HepG2 (cell line): ENCODE measurements at regions not wholly inside any gene's neighbourhood (a gene's known extent, or its start where the extent isn't known, plus 50 kb on each side); places are given as distances from the start of the nearest gene placed in this dataset.

Source experiments
- ATAC-seq: fragments of 200-7000 bp; cut with Tn5 transposase; 3 replicates; pipeline ENCODE4 v1.9.1; 2020; ENCODE audit warnings: mild to moderate bottlenecking, moderate library complexity
- BruUV-seq: library from RNA; stranded (reverse); fragments of 400-500 nt; replicated peaks from 2 replicates; lab custom pipeline; 2021; lab: Mats Ljungman, UMichigan
- CTCF ChIA-PET: fragments of 300-600 bp; formaldehyde crosslinking; extraction: SDS; loops from one replicate; lab custom pipeline; 2021; ENCODE audit warnings: low total read pairs, inconsistent platforms, low intra/inter-chr PET ratio; lab: Yijun Ruan, JAX
- POLR2A ChIA-PET: fragments of 350-600 bp; sonication (Branson Sonifier 250); formaldehyde crosslinking; loops from one replicate; lab custom pipeline; 2020; ENCODE audit warnings: antibody characterized with exemption, inconsistent platforms; lab: Yijun Ruan, JAX
- DNase-seq: peaks from one replicate; pipeline ENCODE4 v3.0.0-alpha.2; 2015; ENCODE audit warnings: low spot score
- FAIRE-seq: peaks from 3 replicates; lab custom pipeline; 2011; peaks lifted over from hg19 to GRCh38; lab: Jason Lieb, UNC
- H2AFZ ChIP-seq: one replicate; pipeline ENCODE4 v1.6.1; 2011; ENCODE audit warnings: low read length, inconsistent platforms
- H3K27ac ChIP-seq: fragments of 300-600 bp; 3 replicates; pipeline ENCODE4 v1.8.0; 2011; ENCODE audit warnings: mixed run types, mild to moderate bottlenecking, mixed read lengths, low read length, inconsistent platforms; ENCODE audit not compliant: insufficient read depth; ENCODE audit errors: extremely low read length
- H3K27me3 ChIP-seq, 2 experiments: fragments of 200-600 bp in 1 of 2; 2 replicates in 1 of 2; 3 replicates in 1 of 2; pipeline versions ENCODE4 v1.6.0 to v1.8.0; 2011; ENCODE audit warnings: low read length in 2 of 2, mild to moderate bottlenecking in 2 of 2, moderate library complexity in 2 of 2, inconsistent platforms in 1 of 2; ENCODE audit not compliant: insufficient read depth in 2 of 2, control insufficient read depth in 1 of 2
- H3K36me3 ChIP-seq, 2 experiments: fragments of 200-600 bp in 1 of 2; replicated peaks in 1 of 2; 2 replicates in 1 of 2; 3 replicates in 1 of 2; pipeline versions ENCODE4 v1.5.1 to v1.8.0; 2011; ENCODE audit warnings: low read length in 2 of 2, inconsistent platforms in 1 of 2; ENCODE audit not compliant: insufficient read depth in 2 of 2, control insufficient read depth in 1 of 2
- H3K4me1 ChIP-seq: 2 replicates; pipeline ENCODE4 v1.5.1; 2012; ENCODE audit warnings: low read length, inconsistent platforms; ENCODE audit not compliant: insufficient read depth
- H3K4me2 ChIP-seq: 2 replicates; pipeline ENCODE4 v1.6.0; 2011; ENCODE audit warnings: low read depth, low read length, inconsistent platforms
- H3K4me3 ChIP-seq, 3 experiments: fragments of 200-600 bp in 1 of 3; sonication (generic), shearing (Covaris generic) in 1 of 3; replicated peaks in 1 of 3; 2 replicates each; pipeline ENCODE4 v1.5.1; 2011 to 2016; ENCODE audit warnings: low read length in 3 of 3, inconsistent platforms in 2 of 3, low read depth in 2 of 3, mild to moderate bottlenecking in 2 of 3, control low read depth in 1 of 3, mixed read lengths in 1 of 3; ENCODE audit not compliant: insufficient read depth in 1 of 3
- H3K79me2 ChIP-seq: one replicate; pipeline ENCODE4 v1.6.1; 2011; ENCODE audit warnings: low read length, inconsistent platforms; ENCODE audit not compliant: insufficient read depth
- H3K9ac ChIP-seq: 2 replicates; pipeline ENCODE4 v1.6.0; 2011; ENCODE audit warnings: mild to moderate bottlenecking, low read depth, low read length, inconsistent platforms; ENCODE audit not compliant: insufficient read depth
- H3K9me3 ChIP-seq: 2 replicates; pipeline ENCODE4 v1.5.1; 2012; ENCODE audit warnings: mild to moderate bottlenecking, low read length
- H4K20me1 ChIP-seq: 2 replicates; pipeline ENCODE4 v1.6.0; 2011; ENCODE audit warnings: inconsistent platforms, mild to moderate bottlenecking, low read length, moderate library complexity; ENCODE audit not compliant: insufficient read depth
- HDAC1 ChIP-seq: sonication (generic); formaldehyde crosslinking; IDR thresholded peaks from 2 replicates; pipeline ENCODE4 v1.5.1; 2020; ENCODE audit warnings: mild to moderate bottlenecking, missing genetic modification reagents
- MXI1 ChIP-seq: IDR thresholded peaks from 3 replicates; pipeline ENCODE4 v1.6.1; 2012; ENCODE audit warnings: low read depth, low read length, inconsistent platforms, borderline replicate concordance
- SMC3 ChIP-seq: IDR thresholded peaks from 2 replicates; pipeline ENCODE4 v1.6.1; 2011; ENCODE audit warnings: low read length, improper control_type of control experiment
- SRF ChIP-seq: IDR thresholded peaks from 2 replicates; pipeline ENCODE4 v1.6.1; 2011; ENCODE audit warnings: mild to moderate bottlenecking, low read depth, low read length, moderate library complexity
- TBP ChIP-seq: sonication (generic); formaldehyde crosslinking; IDR thresholded peaks from 2 replicates; pipeline ENCODE4 v1.5.0; 2020; ENCODE audit warnings: missing genetic modification reagents
- ZNF124 ChIP-seq: sonication (generic); formaldehyde crosslinking; IDR thresholded peaks from 2 replicates; pipeline ENCODE4 v1.4.0; 2020; ENCODE audit warnings: missing genetic modification reagents
- ZNF253 ChIP-seq: sonication (generic); formaldehyde crosslinking; IDR thresholded peaks from 2 replicates; pipeline ENCODE4 v1.8.0; 2022; ENCODE audit warnings: mild to moderate bottlenecking, missing genetic modification reagents, borderline replicate concordance
- ZNF564 ChIP-seq: sonication (generic); formaldehyde crosslinking; IDR thresholded peaks from 2 replicates; pipeline ENCODE4 v1.8.1; 2023; ENCODE audit warnings: mild to moderate bottlenecking, missing genetic modification reagents
- ZNF577 ChIP-seq: sonication (generic); formaldehyde crosslinking; IDR thresholded peaks from 2 replicates; pipeline ENCODE4 v1.4.0; 2020; ENCODE audit warnings: mild to moderate bottlenecking, low read depth, missing genetic modification reagents, borderline replicate concordance
- ZNF781 ChIP-seq: sonication (generic); formaldehyde crosslinking; IDR thresholded peaks from 2 replicates; pipeline ENCODE4 v1.5.1; 2020; ENCODE audit warnings: borderline replicate concordance, mild to moderate bottlenecking, missing genetic modification reagents; ENCODE audit errors: not compliant biosample characterization
- WGBS: methylation state at CpG from one replicate; pipeline ENCODE4 v1.1.6; 2017; ENCODE audit warnings: low lambda C conversion rate; 5-methylcytosine and 5-hydroxymethylcytosine counted together
- in situ Hi-C: cut with HindIII; loops from 2 replicates; pipeline ENCODE4 v1.10.0; 2017; ENCODE audit warnings: low pct_unique_long_range_greater_than_20kb; ENCODE audit not compliant: extremely low pct_ligation_motif_present
- intact Hi-C: fragments of 100-400 bp; cut with micrococcal nuclease; formaldehyde crosslinking; loops from one replicate; pipeline ENCODE4 v1.10.0; 2022; ENCODE audit not compliant: unreplicated experiment
- TF ChIP-seq, protein P1 (sequence below): sonication (generic); formaldehyde crosslinking; conservative IDR thresholded peaks from 2 replicates; pipeline ENCODE4 v1.4.0; 2020; ENCODE audit warnings: missing genetic modification reagents
- TF ChIP-seq, protein P2 (sequence below): sonication (generic); formaldehyde crosslinking; IDR thresholded peaks from 2 replicates; pipeline ENCODE4 v1.4.0; 2020; ENCODE audit warnings: missing genetic modification reagents, mild to moderate bottlenecking, borderline replicate concordance
- TF ChIP-seq, protein P3 (sequence below), 2 experiments: fragments of 450-650 bp in 1 of 2; sonication (generic) in 1 of 2; formaldehyde crosslinking; IDR thresholded peaks; 2 replicates each; pipeline versions ENCODE4 v1.5.0 to v1.8.0; 2020 to 2022; ENCODE audit warnings: mild to moderate bottlenecking in 1 of 2, missing genetic modification reagents in 1 of 2

DNA sequence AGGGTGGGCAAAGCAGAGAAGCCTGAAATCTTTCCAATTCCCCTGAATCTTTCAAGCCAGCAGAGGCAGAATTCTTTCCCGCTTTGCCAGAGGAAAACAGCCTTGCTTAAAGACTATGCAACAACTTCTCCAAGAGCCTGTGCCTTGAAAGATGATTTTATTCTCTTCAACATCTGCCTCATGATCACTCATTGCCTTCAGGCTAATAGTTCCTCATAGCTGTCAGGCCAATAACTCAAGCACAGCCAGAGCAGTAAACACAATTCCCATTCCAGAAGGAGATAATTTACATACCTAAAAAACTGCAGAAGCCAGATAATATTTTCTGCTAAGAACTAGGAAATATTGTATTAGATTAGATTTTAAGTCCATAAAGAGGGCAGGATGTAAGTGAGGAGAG is 92.3 kb upstream of the PUM3 start (continued):
- TF ChIP-seq, protein P1, sequence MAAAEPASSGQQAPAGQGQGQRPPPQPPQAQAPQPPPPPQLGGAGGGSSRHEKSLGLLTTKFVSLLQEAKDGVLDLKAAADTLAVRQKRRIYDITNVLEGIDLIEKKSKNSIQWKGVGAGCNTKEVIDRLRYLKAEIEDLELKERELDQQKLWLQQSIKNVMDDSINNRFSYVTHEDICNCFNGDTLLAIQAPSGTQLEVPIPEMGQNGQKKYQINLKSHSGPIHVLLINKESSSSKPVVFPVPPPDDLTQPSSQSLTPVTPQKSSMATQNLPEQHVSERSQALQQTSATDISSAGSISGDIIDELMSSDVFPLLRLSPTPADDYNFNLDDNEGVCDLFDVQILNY (CRISPR knock-in tag), result no peak
- no peak for TF ChIP-seq ZNF564
- no peak for TF ChIP-seq ZNF781
- TF ChIP-seq ZNF124 (CRISPR knock-in tag), result no peak
- no peak for TF ChIP-seq SRF
- TF ChIP-seq, protein P2, sequence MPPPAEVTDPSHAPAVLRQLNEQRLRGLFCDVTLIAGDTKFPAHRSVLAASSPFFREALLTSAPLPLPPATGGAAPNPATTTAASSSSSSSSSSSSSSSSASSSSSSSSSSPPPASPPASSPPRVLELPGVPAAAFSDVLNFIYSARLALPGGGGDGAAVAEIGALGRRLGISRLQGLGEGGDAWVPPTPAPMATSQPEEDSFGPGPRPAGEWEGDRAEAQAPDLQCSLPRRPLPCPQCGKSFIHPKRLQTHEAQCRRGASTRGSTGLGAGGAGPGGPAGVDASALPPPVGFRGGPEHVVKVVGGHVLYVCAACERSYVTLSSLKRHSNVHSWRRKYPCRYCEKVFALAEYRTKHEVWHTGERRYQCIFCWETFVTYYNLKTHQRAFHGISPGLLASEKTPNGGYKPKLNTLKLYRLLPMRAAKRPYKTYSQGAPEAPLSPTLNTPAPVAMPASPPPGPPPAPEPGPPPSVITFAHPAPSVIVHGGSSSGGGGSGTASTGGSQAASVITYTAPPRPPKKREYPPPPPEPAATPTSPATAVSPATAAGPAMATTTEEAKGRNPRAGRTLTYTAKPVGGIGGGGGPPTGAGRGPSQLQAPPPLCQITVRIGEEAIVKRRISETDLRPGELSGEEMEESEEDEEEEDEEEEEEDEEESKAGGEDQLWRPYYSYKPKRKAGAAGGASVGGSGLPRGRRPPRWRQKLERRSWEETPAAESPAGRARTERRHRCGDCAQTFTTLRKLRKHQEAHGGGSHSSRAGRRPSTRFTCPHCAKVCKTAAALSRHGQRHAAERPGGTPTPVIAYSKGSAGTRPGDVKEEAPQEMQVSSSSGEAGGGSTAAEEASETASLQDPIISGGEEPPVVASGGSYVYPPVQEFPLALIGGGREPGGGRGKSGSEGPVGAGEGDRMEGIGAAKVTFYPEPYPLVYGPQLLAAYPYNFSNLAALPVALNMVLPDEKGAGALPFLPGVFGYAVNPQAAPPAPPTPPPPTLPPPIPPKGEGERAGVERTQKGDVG (CRISPR knock-in tag), result no peak
- no peak for TF ChIP-seq HDAC1 (CRISPR knock-in tag)

DNA sequence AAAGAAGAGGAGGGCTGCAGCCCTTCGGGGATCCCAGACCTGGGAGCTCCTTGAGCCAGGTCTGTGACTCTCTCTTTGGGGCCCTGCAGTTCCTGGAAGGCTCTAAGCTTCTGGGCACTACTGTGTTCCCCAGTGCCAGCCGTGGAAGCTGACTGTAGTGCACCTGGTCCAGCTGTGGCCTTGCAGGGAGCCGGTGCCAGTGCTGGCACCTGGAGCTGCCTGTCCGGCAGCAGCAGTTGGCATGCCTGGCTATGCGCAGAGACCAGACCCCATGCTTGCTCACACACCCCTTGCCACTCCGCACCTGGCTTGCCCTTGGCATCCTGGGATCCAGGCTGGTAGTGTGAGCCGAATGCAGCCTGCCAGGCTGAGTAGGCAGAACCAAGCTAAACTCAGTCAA is 91.0 kb upstream of the PUM3 start:
- Histone ChIP-seq H3K4me2 (peak overlapping the region; percentile 33), H4K20me1 (no peaks in the 10 kb centered on the region), H3K4me1 (no peaks in the 10 kb centered on the region), H3K9me3 (no peaks in the 10 kb centered on the region), H3K27ac (no peak overlapping the region), H3K27me3 (no peaks in the 10 kb centered on the region), H3K79me2 (no peaks in the 10 kb centered on the region), H2AFZ (no peak overlapping the region), H3K9ac (no peak overlapping the region), H3K36me3 (no peaks in the 10 kb centered on the region), H3K4me3 (no peak overlapping the region)
- WGBS, result 0% methylated on average over 1 of the region's 7 CpGs
- DNase-seq, result no peak
- ChIA-PET POLR2A (no interaction called here), CTCF (no interaction called here)
- BruUV-seq, result no TSS peak
- FAIRE-seq, result no peak
- ATAC-seq, result peak; percentile 27; the same call in 2 of the 3 replicates
- intact Hi-C loops, result no loop called here
- in situ Hi-C loops, result no loop called here
- TF ChIP-seq, protein P3, sequence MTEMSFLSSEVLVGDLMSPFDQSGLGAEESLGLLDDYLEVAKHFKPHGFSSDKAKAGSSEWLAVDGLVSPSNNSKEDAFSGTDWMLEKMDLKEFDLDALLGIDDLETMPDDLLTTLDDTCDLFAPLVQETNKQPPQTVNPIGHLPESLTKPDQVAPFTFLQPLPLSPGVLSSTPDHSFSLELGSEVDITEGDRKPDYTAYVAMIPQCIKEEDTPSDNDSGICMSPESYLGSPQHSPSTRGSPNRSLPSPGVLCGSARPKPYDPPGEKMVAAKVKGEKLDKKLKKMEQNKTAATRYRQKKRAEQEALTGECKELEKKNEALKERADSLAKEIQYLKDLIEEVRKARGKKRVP (CRISPR knock-in tag; IDR thresholded peaks at IDR 0.05), result no peak
- no peak for TF ChIP-seq MXI1
- no peak for TF ChIP-seq TBP (CRISPR knock-in tag)
- TF ChIP-seq ZNF253, result no peak
- no peak for TF ChIP-seq SMC3
- no peak for TF ChIP-seq ZNF577 (CRISPR knock-in tag)
